GM12892 (cell line): ENCODE measurements at regions not wholly inside any gene's neighbourhood (a gene's known extent, or its start where the extent isn't known, plus 50 kb on each side); places are given as distances from the start of the nearest gene placed in this dataset.

Experiments used
- POLR2A ChIP-seq: IDR thresholded peaks from 2 replicates; pipeline ENCODE4 v1.6.1; 2011; ENCODE audit warnings: low read depth, low read length, control low read depth
- POLR2AphosphoS5 ChIP-seq: IDR thresholded peaks from 2 replicates; pipeline ENCODE4 v1.6.1; 2011; ENCODE audit warnings: low read depth, low read length, control low read depth

GRCh38 chr18:39424261-39424660 lies 1858.7 kb upstream of the CELF4 start:
- TF ChIP-seq POLR2AphosphoS5 (no peak), POLR2A (no peak)
